RCC 7860 (cell line): ENCODE measurements at regions not wholly inside any gene's neighbourhood (a gene's known extent, or its start where the extent isn't known, plus 50 kb on each side); places are given as distances from the start of the nearest gene placed in this dataset.
A peak's percentile ranks its signal among the peaks of the same experiment; 100 is the strongest.

Experiments used
- DNase-seq: peaks from one replicate; pipeline ENCODE4 v3.0.0-alpha.2; 2015; ENCODE audit warnings: low spot score
- FAIRE-seq: peaks from 2 replicates; lab custom pipeline; 2012; peaks lifted over from hg19 to GRCh38; lab: Jason Lieb, UNC

DNA sequence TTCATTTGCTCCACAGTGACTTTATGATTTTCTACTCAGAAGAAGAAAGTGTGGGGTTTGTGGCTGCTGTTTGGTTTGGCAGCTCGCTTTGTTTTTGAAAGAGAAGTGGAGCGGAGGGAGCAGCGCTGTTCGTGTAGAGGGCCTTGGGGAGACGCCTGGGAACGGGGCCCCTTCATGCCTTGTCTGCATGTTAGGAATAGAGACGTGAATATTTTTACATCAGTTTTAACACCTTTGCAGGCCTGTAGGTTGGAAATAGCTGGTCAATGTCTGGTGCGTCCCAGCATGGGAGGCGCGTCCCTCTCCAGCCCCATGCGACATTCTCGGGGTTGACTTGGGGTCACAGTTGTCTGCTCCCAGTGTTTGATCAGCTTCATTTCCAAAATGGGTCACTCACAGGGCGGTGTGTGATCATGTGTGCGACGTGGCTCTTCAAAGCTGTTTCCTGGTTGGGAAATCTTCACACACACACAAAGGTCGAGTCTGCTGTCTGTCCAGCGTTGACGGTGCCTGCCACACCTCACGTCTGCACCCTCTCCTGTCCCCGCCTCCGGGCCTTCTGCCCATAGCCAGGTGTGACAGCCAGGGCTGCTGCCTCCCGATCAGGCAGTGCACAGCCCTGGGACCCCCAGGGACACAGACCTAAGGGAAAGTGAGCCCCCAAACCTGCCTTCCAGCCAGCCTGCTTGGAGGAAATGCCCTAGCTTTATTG, 149.2 kb downstream of the PSMG1 start:
- no peak for DNase-seq
- no peak for FAIRE-seq

DNA sequence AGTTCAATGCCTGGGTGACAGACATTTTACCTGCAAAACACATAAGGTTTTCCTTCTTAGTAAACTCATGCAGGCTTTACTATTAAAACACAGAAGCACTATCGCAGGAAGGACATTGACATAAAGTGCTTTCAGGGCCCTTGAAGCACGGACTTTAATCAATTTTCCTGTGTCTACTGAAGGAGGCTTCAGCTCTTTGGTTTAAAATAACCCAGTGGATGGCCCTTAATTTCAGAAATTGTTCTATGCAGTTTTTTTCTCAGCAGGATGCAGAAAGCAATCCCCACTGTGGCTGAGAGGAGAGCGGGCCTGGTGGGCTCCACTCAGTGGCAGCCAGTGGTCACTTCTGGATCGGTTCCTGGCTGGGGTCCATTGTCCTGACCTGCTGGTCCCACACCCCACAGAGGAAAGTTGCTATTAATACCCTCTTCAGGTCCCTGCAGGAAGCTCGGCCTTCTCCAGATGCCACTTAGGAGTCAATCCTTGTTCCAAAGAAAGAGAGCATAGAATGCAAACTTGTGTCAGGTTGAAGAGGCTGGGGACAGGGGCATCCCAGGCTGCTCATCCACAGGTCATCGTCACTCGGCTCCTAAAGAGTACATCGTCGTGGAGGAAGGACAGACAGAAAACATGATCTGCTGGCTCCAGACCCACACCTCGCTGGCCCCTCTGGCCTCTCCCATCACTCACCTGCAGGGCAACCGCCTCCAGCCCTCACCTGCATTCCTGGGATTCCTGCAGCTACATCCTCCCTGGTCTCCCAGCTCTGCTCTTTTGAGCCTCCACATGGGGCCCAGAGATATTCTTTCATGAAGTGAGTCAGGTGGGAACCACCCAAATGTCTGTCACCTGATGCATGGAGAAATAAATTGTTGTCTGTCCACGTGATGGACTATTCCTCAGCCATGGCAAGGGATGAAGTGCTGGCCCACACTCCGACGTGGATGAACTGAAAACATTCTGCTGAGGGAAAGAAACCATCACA, 153.1 kb downstream of the PSMG1 start:
- no peak for FAIRE-seq
- no peak for DNase-seq

DNA sequence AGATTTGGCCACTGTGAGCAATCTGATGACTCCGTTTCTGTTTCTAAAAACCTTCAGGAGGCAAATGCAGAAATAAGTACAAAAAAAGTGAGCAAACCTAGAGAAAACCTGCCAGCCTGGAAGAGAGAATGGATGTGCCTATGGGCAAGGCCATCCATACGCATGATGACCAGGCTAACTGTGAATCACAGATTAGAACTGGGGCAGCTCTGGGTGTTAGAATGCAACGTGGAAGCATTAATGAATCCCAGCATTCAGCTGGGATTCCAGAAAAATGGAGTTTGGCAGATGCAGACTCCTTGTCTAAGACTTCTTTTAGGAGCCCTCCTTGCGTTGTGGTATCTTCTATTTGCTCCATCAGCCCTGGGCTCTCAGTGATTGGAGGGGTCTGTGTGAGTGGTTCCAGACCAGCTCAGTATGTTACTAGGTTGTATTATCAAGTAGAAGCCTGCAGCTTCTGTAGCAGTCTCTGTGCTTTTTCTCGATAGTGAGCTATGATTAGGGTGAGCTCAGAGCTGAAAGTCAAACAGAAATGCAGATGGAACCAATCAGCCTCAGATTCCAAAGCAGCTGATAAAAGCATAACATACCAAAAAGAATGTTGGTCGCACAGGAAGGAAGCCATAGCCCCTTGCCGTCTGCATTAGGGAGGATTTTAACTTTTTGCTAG, 154.0 kb downstream of the PSMG1 start:
- DNase-seq (no peak), FAIRE-seq (no peak)

DNA sequence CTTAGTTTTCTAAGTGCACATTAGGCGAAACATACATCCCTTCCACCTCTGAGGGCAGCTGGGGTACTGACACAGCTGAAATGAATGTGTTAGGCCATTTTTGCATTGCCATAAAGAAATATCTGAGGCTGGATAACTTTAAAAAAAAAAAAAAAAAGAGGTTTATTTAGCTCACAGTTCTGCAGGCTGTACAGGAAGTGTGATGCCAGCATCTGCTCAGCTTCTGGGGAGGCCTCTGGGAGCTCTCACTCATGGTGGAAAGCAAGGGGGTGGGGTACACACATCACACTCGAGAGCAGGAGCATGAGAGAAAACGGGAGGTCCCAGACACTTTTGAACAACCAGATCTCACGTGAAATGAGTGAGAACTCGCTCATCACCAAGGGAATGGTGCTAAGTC, 158.1 kb downstream of the PSMG1 start:
- FAIRE-seq: no peak
- DNase-seq: no peak

DNA sequence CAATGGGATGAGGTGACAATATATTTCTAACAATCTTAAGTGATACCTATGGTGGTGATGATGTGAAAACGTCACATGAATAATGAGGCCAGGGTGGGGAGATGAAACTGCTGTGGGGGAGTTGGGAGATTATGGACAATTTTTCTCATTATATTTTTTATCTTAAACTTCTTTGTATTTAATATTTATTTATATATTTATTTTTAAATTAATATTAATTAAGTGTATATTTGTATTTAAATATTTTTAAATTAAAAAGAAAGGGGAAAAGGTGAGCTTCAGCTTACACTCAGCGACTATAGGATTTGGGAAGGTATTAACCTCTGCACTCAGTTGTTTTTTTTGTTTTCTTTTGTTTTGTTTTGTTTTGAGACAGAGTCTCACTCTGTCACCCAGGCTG, 158.7 kb downstream of the PSMG1 start:
- DNase-seq (no peak), FAIRE-seq (no peak)

DNA sequence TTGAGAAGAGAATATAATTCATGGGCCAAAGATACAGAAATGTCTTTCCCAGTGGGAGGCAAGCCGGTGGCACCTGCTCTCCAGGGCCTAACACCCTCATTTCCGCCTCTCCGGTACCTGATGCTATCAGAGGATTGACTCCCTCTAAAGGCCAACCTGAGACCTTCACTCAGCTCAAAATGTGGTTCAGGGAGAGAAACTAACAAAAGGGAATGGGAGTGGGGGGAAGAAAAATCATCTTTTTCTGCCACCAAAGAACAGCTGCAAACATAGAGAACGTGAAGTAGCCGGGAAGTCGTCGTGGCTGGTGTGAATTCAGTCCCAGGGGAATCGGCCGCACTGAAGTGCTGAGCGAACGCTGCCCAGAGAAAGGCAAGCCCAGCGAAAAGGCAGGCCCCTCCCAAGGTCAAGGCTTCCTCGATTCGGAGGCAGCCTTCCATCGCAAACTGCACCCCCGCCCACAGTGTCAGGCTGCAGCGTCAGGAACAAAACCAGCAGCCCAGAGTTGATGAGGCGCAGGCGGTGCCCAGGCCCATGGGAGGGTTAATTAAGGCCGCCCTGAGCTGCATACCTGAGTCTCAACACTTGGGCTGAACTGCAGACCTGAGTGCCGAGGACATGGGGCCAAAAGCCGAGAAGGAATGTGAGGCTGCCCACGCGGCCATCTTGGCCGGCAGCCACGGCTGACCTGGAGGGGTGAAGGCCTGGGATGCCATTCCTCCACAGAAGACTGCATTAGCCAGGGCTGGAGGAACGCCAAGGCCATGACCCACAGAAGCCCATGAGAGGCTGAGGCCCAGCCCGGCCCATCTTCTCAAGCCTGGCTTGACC, 160.2 kb downstream of the PSMG1 start:
- FAIRE-seq: peak; percentile 83
- DNase-seq: peak; percentile 65

DNA sequence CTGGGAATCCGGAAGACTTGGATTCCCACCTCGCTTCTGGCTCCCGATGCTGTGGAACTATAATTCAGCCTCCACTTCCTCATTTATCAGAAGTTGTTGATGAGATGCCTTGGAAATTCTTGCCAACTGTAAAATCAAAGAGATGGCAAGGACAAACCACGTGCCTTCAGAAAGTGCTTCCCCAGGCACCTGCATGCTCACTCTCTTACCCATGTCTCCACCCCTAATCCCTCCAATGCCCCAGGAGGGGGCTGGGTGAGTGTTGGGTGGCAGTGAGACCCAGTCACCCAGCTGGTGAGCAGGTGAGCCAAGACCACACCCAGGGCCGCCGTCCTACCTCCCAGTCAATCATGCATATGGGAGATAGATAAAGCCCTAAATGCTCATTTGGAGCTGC, 160.8 kb downstream of the PSMG1 start:
- FAIRE-seq (no peak), DNase-seq (no peak)

DNA sequence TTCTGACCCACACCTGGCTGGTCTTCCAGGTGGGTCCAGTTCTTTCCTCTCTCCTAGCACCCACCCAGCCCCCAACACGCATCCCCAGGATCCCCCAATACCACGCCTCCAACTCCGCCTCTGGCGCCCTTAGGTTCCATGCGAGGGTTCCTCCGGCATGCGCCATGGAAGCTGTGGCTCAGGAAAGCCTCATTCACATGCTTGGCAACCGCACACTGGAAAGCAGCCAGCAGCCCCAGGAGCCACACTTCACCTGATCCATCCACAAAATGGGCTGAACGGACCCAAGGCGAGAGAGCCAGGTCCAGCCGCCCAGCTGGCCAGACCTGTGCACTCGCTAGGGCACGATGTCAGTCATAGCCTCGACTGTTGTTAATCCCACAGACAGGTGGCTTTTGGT, 161.2 kb downstream of the PSMG1 start:
- DNase-seq (no peak), FAIRE-seq (no peak)

DNA sequence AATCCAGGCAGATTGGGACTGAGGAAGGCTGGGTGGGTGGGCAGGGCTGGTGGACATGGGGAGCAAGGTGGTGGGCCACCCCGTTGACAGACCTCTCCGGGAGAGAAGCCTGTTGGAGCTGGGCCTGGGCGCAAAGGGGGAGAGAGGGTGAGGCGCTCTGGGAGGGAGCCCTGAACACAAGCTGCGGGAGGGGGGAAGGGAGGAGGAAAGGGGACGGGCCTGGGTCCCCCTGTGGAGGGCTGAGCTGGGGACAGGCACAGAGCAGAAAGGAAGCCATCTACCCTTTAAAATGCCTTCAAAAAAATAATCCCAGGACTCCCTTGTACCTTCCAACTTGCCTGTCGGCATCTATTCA, 161.8 kb downstream of the PSMG1 start:
- DNase-seq: no peak

DNA sequence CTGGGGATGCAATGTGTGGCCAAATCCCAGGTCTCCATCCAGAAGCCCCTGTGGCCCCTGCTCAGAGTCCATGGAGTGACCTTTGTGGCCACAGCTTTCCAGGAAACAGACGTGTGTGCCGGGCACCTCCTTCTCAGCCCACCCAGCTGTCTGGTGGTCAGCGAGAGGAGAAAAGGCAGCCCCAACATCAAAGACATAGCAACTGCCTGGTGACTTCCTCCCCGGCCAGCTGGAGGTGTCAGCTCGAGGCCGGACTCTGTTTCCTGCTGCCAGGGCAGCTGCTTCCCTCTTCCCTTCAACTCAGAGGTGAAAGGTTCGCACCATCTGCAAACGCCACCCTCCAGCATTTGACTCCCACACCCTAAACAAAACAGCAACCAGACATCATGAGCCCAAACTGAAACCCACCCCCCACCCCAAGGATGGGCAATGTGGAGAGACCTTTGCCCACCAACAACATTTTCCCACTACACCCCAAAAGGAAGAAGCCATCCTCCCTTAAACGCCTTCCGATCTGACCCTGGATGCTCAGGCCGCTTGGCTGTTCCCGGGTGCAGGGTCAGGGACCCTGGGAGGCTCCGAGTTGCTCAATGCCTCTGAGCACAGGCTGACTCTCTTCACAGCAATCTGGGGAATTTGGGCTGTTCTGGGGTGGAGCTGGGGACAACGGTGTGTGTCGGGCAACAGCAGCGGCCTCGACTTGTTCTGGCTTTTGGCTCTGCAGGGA, 162.3 kb downstream of the PSMG1 start:
- no peak for DNase-seq
- FAIRE-seq: no peak

More for the DNA sequence above, 161.8 kb downstream of the PSMG1 start:
- no peak for FAIRE-seq

DNA sequence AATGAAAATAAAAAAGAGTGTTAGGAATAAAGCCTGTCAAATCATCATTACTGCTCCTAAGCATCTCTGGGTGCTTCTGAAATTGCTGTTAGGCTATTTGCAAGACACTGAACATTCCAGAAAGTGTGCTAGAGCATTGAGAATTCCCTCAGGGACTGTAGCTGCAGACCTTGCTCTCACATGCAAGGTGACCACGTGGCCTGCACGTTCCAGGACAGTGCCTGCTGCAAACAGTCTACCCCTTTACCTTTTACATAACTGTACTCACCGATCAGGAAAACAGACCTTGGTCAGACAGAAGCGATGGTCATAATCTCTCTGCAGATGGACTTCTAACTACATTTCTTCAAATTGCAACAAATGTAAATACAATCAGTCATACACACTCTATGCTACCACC, 164.5 kb downstream of the PSMG1 start:
- DNase-seq (no peak), FAIRE-seq (no peak)

DNA sequence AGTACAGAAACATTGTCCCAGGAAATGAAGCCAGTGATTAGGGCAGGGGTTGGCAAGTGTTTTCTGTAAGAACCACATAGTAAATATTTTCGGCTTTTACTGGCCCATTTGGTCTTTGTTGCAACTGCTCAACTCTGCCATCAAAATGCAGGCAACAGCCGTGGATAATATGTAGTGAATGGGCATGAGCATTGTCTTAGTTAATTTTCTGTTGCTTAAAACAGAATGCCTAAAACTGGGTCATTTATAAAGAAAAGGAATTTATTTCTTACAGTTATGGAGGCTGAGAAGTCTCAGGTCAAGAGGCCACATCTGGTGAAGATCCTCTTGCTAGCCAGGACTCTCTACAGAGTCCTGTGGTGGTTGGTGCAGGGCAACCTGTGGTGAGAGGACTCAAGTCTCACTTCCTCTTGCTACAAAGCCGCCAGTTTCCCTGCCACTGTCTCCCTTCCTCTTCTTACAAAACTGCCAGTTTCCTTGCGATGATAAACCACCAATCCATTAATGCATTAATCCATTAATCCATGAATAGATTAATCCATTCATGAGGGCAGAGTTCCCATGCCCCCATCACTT, 166.4 kb downstream of the PSMG1 start:
- no peak for FAIRE-seq
- DNase-seq: no peak

DNA sequence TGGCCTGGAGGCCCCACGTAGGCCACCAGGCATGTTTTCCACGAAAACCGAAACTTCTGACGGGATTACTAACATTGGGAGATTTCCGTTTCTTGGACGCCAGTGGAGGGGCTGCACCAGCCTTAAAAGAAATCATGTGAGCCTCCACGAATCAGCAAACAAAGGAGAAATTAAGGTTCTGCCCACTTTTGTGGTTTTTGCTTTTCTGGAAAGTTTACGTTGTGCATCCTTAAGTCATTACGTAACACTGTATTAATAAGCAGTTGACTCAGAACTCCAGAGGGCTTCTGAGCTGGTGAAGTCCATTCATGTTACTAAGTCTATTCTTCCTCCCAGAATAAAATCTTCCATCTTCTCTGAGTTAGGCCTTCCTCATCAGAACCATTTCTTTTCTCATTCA, 168.5 kb downstream of the PSMG1 start:
- peak; percentile 50 for FAIRE-seq
- peak; percentile 76 for DNase-seq

DNA sequence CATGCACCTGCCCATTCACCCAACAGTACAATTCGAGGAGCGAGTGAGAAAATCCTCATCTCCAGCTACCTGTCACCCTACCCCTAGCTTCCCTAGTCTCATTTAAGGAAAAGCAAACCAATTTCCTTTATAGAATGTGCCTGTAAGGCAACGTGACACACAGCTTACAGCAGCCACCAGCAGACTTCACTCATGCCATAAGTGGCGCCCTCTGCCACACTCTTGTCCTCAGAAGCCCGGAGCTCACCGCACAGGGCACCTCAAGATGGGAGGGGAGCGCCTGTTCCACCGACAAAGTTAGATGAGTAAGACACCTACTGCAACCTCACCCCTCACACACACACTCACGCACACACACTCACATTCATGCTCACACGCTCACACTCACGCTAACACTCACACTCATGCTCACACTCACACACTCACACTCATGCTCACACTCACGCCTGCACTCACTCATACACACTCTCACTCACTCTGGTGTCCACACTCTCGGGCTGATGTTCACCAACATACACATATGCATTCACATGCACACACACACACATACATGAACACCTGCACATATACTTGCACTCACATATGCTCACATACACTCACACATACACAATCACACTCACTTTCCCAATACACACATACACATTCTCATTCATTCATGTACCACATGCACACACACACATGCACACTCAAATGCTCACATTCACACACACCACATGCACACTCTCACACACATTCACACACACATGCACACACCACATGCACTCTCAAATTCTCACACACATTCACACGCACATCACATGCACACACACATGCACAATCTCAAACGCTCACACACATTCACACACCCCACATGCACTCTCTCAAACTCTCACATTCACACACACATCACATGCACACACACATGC, 170.7 kb downstream of the PSMG1 start:
- no peak for DNase-seq
- no peak for FAIRE-seq

DNA sequence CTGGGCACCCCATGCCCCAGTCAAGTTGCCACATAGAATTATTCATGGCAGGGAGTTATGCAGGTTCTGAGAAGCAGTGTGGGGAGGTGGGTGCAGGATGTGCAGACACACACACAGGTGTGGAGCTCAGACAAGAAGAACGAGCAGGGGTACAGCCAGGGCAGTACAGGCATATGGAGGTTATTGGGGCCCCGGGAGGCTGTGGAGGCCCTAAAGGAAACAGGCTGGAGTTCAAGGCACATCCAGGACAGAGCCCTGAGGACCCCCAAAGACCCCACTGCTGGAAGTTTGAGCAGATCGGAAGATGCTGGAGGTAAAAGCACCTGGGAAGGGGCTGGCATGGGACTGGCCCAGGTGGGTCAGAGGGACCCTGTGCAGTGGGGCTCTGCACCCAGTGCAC, 171.3 kb downstream of the PSMG1 start:
- FAIRE-seq (no peak), DNase-seq (no peak)

DNA sequence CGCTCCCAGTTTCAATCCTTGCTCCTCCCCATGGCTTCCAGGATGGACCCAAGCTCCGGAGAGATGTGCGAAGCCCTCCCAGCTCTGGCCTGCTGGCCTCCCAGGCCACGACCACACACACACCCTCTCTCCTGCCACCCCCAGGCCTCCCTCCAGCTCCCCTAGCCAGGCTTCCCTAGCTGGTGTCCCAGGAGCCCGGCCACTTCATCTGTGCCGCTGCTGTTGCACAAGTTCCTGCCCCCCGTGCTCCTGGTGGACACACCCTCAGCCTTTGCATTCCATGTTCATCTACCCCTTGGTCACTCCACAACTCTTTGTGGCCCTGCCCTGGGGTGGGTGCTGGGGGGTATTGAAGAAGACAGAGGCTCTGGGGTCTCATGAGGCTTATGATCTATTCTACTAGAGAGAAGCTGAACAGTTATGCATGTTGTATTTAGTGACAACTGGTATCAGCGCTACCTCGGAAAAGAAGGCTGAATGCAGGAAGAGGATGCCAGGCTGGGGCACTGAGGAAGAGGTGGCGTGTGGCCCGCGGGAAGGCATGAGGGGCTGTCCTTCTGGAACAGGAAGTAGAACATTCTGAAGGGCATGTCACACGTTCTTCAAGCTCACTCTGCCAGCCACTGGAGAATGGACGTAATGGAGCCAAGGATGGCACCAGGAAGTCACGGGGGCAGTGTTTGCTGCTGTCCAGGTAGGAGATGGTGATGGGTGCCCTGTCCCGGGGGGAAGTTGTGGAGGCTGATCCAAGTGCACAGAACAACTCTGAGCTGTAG, 172.4 kb downstream of the PSMG1 start:
- DNase-seq: no peak
- no peak for FAIRE-seq

DNA sequence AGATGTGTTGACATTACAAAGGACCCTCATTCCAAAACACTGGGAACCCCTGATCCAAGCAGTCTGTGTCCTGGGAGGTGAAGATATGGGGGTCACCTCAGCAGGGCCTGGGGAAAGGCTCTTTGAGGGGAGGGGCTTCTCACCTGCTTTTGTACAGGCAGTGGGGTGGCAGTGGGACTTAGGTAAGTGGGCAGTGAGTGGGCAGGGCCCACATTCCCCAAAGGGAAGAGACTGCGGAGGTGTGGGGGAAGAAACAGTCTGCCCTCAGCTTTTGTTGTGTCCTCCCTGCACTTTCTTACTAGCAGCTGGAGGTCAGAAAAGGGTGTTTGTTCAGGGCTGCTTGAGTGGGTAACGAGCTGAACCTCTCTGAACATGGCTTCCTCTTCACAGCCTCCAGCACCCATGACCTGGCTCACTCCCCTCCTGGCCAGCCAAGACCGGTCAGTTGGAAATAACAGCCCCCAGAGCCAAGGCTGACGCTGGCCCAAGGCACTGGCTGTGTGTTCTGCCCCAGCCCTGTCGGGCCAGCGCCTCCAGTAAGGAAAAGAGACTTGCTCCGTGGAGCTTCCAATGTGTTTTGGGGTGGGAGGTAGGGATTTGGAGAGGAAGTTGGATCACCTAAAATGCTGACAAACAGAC, 173.5 kb downstream of the PSMG1 start:
- no peak for FAIRE-seq
- no peak for DNase-seq

DNA sequence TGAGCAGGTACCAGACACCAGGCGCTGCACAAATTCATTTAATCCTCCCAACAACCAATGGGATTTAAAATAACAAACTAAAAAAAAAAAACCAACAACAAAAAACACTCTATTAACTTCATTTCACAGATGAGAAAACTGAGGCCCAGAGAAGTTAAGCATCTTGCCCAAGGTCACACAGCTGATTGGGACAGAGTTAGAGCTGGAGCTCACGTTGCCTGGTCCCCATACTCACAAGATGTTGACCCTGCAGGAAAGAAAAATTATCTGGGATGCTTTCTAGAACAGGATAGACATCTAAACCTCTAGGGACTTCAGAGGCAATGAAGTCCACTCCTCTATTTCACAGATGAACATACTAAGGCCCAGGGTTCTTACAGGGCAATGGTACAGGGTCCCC, 175.3 kb downstream of the PSMG1 start:
- DNase-seq (no peak), FAIRE-seq (no peak)
